DMS53 treated with DMSO at 0.1 percent for 48 hours (cell line): ENCODE measurements at regions not wholly inside any gene's neighbourhood (a gene's known extent, or its start where the extent isn't known, plus 50 kb on each side); places are given as distances from the start of the nearest gene placed in this dataset.

Experiments
- DNase-seq: peaks from one replicate; lab custom pipeline; 2025; ENCODE audit not compliant: unreplicated experiment; lab: John Stamatoyannopoulos, UW

- no peak for DNase-seq
Observed at GRCh38 chr15:61420546-61420945, 191.4 kb upstream of the RORA start.

DNA sequence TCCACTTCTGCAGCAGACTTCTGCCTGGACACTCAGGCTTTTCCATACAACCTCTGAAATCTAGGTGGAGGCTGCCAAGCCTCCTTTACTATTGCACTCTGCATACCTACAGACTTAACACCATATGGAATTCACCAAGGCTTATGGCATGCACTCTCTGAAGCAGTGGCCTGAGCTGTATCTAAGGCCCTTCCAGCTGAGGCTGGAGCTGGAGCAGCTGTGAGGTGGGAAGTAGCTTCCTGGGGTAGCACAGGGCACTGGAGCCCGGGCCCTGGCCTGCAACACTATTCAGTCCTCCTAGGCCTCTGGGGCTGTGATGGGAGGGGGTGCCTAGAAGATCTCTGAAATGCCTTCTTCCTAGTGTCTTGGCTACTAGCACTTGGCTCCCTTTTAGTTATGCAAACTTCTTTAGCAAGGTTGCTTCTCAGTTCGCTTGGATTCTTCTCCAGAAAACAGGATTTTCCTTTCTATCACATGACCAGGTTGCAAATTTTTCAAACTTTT lies 186.6 kb upstream of the RORA start:
- DNase-seq, result no peak

- DNase-seq, result no peak
Observed at GRCh38 chr15:61411902-61412510, 182.9 kb upstream of the RORA start.

DNA sequence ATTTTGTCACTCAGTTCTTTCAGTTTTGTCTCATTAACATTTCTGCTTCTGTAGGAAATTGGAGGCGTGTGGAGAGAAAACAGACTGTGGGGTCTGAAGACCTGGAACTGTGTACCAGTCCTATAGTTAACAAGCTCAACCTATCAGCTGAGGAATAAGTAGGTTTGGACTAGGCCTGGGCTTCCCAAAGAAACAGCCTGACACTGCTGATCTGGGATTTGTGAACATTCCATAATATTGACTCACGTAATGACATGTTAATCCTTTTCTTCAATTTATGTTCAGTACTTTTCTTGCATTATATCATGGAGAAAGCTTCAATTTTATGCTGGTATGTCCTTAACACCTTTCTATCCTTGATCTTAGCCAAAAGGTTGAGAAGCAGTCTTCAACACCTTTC lies 181.6 kb upstream of the RORA start:
- DNase-seq, result no peak

- DNase-seq, result peak; percentile 13
Observed at GRCh38 chr15:61404567-61404966, 175.5 kb upstream of the RORA start.

DNA sequence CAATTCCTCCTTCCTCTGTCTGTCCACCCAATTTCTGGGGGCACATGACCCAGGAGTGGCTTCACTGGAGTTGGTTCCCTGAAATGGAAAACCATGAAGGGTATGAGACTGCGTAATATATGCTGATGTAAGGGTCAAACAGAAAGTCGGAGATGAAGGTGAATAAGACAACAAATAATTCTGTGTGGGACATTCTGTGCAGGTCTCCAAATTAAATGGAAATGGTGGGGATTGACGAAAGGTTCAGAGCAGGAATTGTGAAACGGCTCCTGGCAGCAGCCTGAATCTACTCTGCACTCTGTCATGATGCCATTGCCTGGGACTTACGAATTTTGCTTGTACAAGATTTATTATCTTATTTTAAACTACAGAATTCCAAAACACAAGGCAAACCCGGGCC lies 174.8 kb upstream of the RORA start:
- DNase-seq, result no peak

DNA sequence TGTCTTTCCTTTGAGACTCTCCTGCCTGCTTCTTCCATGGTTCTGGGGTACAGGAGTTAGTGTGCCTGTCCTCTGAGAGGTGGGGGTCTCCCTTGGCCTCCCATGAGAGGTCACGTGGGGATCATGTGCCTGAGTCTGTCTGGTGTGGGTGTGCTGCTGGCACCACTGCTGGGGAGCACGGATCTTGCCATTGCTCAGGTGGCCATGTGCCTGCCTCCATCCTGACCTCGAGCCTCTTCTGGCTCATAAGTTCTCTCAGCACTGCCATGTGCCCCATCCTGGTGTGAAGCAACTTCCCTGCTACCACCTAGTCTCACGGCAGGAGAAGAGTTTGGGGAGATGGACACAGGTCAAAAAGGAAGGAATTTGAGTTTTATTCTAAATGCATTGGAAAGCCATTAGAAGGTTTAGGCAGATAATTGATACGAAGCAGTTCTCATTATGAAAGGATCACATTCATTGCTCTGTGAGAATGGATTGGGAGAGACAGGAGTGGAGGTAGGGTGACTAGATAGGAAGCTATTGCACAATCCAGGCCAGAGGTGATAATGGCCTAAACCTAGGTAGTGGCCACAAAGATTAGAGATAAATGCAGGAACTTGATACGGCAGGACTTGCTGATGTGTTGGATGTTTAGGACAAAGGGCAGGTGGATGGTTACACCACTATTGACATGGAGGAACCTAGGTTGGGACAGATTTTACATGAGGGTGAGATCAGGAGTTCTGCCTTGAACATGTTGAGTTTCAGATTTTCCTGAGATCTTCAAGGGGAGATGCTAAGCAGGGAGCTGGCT lies 173.0 kb upstream of the RORA start:
- no peak for DNase-seq

GRCh38 chr15:61398310-61398709 lies 169.2 kb upstream of the RORA start:
- no peak for DNase-seq

- no peak for DNase-seq
Observed at GRCh38 chr15:61396235-61396919, 167.3 kb upstream of the RORA start.

- no peak for DNase-seq
Observed at GRCh38 chr15:61393949-61394348, 164.8 kb upstream of the RORA start.

DNA sequence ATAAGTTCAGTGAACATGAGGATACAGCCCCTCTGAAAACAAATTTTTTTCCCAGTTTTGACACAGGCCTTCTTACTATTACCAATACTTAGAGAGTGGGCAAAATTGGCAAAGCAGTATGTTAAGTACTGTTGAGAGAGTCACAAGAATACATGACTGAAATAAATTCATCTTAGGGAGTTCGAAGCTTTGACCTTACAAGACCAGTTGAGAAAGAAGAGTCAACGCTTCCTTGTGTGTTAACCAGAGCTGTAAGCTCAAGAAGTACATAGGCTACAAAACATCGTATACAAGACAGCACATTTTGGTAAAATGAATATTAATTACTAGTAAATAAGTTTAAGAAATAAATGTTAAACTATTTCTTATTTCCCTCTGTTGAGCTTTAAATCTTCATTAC lies 164.4 kb upstream of the RORA start:
- no peak for DNase-seq

GRCh38 chr15:61390138-61390537 lies 161.0 kb upstream of the RORA start:
- DNase-seq, result no peak

- DNase-seq, result no peak
Observed at GRCh38 chr15:61389334-61390028, 160.4 kb upstream of the RORA start.

GRCh38 chr15:61387675-61388074 lies 158.6 kb upstream of the RORA start:
- no peak for DNase-seq

DNA sequence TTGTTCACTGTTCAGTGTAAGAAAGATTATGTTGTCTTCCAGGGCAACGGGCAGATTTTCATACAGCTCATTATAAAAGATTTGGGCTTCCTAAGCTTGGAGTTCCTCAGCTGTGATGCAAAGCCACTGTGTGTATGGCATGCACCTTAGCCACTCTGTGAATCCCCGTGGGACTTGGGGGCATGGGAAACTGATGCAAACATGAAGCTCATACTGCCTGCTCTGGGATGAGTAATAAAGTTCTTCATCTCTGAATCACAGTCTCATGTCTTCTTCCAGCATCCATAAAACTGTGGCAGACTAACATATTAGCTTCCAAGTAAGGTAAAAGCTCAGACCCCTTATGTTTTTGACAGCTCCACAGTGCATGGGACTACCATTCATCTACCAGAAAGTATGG lies 154.3 kb upstream of the RORA start:
- DNase-seq, result no peak

DNA sequence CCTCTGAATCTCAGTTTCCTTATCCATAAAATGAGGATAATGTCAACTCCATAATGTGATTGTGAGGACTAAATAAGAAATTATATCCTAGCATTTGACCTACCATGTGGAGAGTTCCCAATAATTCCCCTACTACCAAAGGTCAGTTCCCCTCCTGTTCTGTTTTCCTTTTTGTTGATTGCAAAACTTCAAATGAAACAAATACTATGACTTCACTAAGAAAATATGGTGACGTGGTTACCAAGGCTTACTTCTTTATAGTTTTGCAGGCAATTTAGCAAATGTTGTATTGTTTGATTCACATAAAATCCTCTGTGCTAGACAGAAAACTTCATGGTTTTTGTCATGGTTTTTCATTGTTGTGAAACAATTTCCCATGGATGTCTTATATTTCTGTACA lies 153.8 kb upstream of the RORA start:
- DNase-seq, result no peak

GRCh38 chr15:61381501-61381900 lies 152.4 kb upstream of the RORA start:
- DNase-seq, result no peak

DNA sequence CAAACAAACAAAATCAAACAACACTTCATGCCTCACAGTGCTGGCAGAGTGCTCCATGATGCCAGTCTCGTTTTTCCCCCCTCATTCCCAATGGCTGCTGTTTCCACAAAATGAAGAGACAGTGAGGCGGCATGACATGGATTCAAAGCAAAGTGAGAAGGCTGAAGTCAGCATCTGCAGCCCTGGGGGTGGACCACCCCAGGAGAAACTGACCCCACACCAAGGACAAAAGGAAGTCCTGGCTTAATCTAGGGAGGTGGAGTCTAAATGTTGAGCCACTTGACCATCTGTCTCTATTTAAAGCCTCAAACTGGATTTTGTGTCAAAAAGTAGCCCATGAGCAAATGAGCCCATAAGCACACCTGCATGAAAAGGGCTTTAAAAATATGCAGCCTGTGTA lies 151.2 kb upstream of the RORA start:
- DNase-seq, result no peak

- no peak for DNase-seq
Observed at GRCh38 chr15:61379005-61379404, 149.9 kb upstream of the RORA start.

GRCh38 chr15:61376961-61377360 lies 147.9 kb upstream of the RORA start:
- DNase-seq, result no peak

GRCh38 chr15:61376516-61376915 lies 147.4 kb upstream of the RORA start:
- no peak for DNase-seq
